HL-60 (cell line): ENCODE measurements at regions not wholly inside any gene's neighbourhood (a gene's known extent, or its start where the extent isn't known, plus 50 kb on each side); places are given as distances from the start of the nearest gene placed in this dataset.

Source experiments
- REST ChIP-seq: IDR thresholded peaks from 2 replicates; pipeline ENCODE4 v1.6.1; 2012; ENCODE audit warnings: low read depth; ENCODE audit not compliant: insufficient replicate concordance
- TF ChIP-seq, protein P1 (sequence below): IDR thresholded peaks from one replicate; pipeline ENCODE4 v1.5.1; 2011; ENCODE audit warnings: low read length, control low read depth, inconsistent platforms; ENCODE audit not compliant: insufficient read depth

- TF ChIP-seq, protein P1, sequence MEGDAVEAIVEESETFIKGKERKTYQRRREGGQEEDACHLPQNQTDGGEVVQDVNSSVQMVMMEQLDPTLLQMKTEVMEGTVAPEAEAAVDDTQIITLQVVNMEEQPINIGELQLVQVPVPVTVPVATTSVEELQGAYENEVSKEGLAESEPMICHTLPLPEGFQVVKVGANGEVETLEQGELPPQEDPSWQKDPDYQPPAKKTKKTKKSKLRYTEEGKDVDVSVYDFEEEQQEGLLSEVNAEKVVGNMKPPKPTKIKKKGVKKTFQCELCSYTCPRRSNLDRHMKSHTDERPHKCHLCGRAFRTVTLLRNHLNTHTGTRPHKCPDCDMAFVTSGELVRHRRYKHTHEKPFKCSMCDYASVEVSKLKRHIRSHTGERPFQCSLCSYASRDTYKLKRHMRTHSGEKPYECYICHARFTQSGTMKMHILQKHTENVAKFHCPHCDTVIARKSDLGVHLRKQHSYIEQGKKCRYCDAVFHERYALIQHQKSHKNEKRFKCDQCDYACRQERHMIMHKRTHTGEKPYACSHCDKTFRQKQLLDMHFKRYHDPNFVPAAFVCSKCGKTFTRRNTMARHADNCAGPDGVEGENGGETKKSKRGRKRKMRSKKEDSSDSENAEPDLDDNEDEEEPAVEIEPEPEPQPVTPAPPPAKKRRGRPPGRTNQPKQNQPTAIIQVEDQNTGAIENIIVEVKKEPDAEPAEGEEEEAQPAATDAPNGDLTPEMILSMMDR, result no peak
- TF ChIP-seq REST, result no peak
Observed at GRCh38 chr9:18056993-18057369, 417.0 kb upstream of the ADAMTSL1 start.
